ENCODE measurements at regions not wholly inside any gene's neighbourhood (a gene's known extent, or its start where the extent isn't known, plus 50 kb on each side); places are given as distances from the start of the nearest gene placed in this dataset.
"Not testable (repeated sequence)": the region's sequence is repeated elsewhere in the genome, so short reads cannot be mapped to it uniquely, and the experiment has no call there.

- H3K27ac Mint-ChIP-seq: not testable (repeated sequence)
Observed at GRCh38 chr15:20680257-20680815, 138.7 kb upstream of the GOLGA6L6 start.

GRCh38 chr15:20672470-20672869 lies 130.9 kb upstream of the GOLGA6L6 start:
- peak; percentile 32 for ATAC-seq
- Mint-ChIP-seq H3K9me3 (no peaks in the 10 kb centered on the region), H3K4me1 (no peaks in the 10 kb centered on the region)

More at GRCh38 chr15:20680257-20680815, 138.7 kb upstream of the GOLGA6L6 start:
- H3K36me3 Mint-ChIP-seq; H3K4me3 Mint-ChIP-seq; H3K4me1 Mint-ChIP-seq; DNase-seq (ENCODE audit: low spot score in 2 of 2); ATAC-seq; H3K9me3 Mint-ChIP-seq: not testable (repeated sequence)

GRCh38 chr15:20671675-20672074 lies 130.1 kb upstream of the GOLGA6L6 start:
- Mint-ChIP-seq H3K4me1 (no peaks in the 10 kb centered on the region), H3K36me3 (no peaks in the 10 kb centered on the region), H3K4me3 (no peak overlapping the region), H3K27ac (no peak overlapping the region), H3K9me3 (no peaks in the 10 kb centered on the region)
- no peak for ATAC-seq
- no peak for DNase-seq (ENCODE audit: low spot score in 2 of 2)

More at GRCh38 chr15:20672470-20672869, 130.9 kb upstream of the GOLGA6L6 start:
- no peak overlapping the region for H3K27ac Mint-ChIP-seq
- no peak for DNase-seq (ENCODE audit: low spot score in 2 of 2)
- no peak overlapping the region for H3K4me3 Mint-ChIP-seq
- H3K36me3 Mint-ChIP-seq: no peaks in the 10 kb centered on the region

GRCh38 chr15:20666410-20666809 lies 124.8 kb upstream of the GOLGA6L6 start:
- H3K4me3 Mint-ChIP-seq: not testable (repeated sequence)

GRCh38 chr15:20665653-20666052 lies 124.1 kb upstream of the GOLGA6L6 start:
- DNase-seq (ENCODE audit: low spot score in 2 of 2): no peak
- no peaks in the 10 kb centered on the region for H3K4me1 Mint-ChIP-seq
- no peaks in the 10 kb centered on the region for H3K9me3 Mint-ChIP-seq
- ATAC-seq: peak; percentile 34
- H3K27ac Mint-ChIP-seq: no peak overlapping the region
- H3K36me3 Mint-ChIP-seq: no peaks in the 10 kb centered on the region
- H3K4me3 Mint-ChIP-seq: no peak overlapping the region

More at GRCh38 chr15:20666410-20666809, 124.8 kb upstream of the GOLGA6L6 start:
- DNase-seq (ENCODE audit: low spot score in 2 of 2); H3K36me3 Mint-ChIP-seq; H3K9me3 Mint-ChIP-seq; H3K27ac Mint-ChIP-seq; H3K4me1 Mint-ChIP-seq: not testable (repeated sequence)
- ATAC-seq: peak; percentile 47

GRCh38 chr15:20659265-20659664 lies 117.7 kb upstream of the GOLGA6L6 start:
- no peak overlapping the region for H3K27ac Mint-ChIP-seq

GRCh38 chr15:20658024-20658423 lies 116.4 kb upstream of the GOLGA6L6 start:
- no peak for DNase-seq (ENCODE audit: low spot score in 2 of 2)
- H3K4me3 Mint-ChIP-seq: no peak overlapping the region
- no peaks in the 10 kb centered on the region for H3K9me3 Mint-ChIP-seq
- H3K27ac Mint-ChIP-seq: no peak overlapping the region
- no peak for ATAC-seq
- no peaks in the 10 kb centered on the region for H3K36me3 Mint-ChIP-seq
- no peaks in the 10 kb centered on the region for H3K4me1 Mint-ChIP-seq

More at GRCh38 chr15:20659265-20659664, 117.7 kb upstream of the GOLGA6L6 start:
- no peaks in the 10 kb centered on the region for H3K9me3 Mint-ChIP-seq
- no peaks in the 10 kb centered on the region for H3K4me1 Mint-ChIP-seq
- no peaks in the 10 kb centered on the region for H3K36me3 Mint-ChIP-seq
- H3K4me3 Mint-ChIP-seq: no peak overlapping the region
- DNase-seq (ENCODE audit: low spot score in 2 of 2) (no peak), ATAC-seq (no peak)

GRCh38 chr15:20657084-20657483 lies 115.5 kb upstream of the GOLGA6L6 start:
- Mint-ChIP-seq H3K27ac (no peak overlapping the region), H3K4me3 (no peak overlapping the region), H3K36me3 (no peaks in the 10 kb centered on the region), H3K9me3 (no peaks in the 10 kb centered on the region), H3K4me1 (no peaks in the 10 kb centered on the region)
- DNase-seq (ENCODE audit: low spot score in 2 of 2) (no peak), ATAC-seq (no peak)

- DNase-seq (ENCODE audit: low spot score in 2 of 2): no peak
- Mint-ChIP-seq H3K4me3 (no peak overlapping the region), H3K9me3 (no peaks in the 10 kb centered on the region), H3K27ac (no peak overlapping the region), H3K4me1 (no peaks in the 10 kb centered on the region), H3K36me3 (no peaks in the 10 kb centered on the region)
- ATAC-seq: no peak
Observed at GRCh38 chr15:20652914-20653313, 111.3 kb upstream of the GOLGA6L6 start.

GRCh38 chr15:20648402-20648975 lies 106.9 kb upstream of the GOLGA6L6 start:
- not testable (repeated sequence) for H3K36me3 Mint-ChIP-seq; H3K27ac Mint-ChIP-seq; DNase-seq (ENCODE audit: low spot score in 2 of 2); ATAC-seq; H3K4me1 Mint-ChIP-seq; H3K4me3 Mint-ChIP-seq; H3K9me3 Mint-ChIP-seq

GRCh38 chr15:20646529-20647142 lies 105.0 kb upstream of the GOLGA6L6 start:
- H3K9me3 Mint-ChIP-seq: no peaks in the 10 kb centered on the region
- H3K36me3 Mint-ChIP-seq: no peaks in the 10 kb centered on the region
- no peak overlapping the region for H3K27ac Mint-ChIP-seq
- ATAC-seq (peak; percentile 50), DNase-seq (ENCODE audit: low spot score in 2 of 2) (no peak)
- no peaks in the 10 kb centered on the region for H3K4me1 Mint-ChIP-seq
- H3K4me3 Mint-ChIP-seq: no peak overlapping the region

GRCh38 chr15:20645956-20646355 lies 104.4 kb upstream of the GOLGA6L6 start:
- DNase-seq (ENCODE audit: low spot score in 2 of 2) (no peak), ATAC-seq (peak; percentile 73)
- Mint-ChIP-seq H3K9me3 (no peaks in the 10 kb centered on the region), H3K27ac (no peak overlapping the region), H3K4me3 (no peak overlapping the region), H3K4me1 (peaks cover 2% of the 10 kb centered on the region), H3K36me3 (no peaks in the 10 kb centered on the region)

GRCh38 chr15:20644896-20645295 lies 103.3 kb upstream of the GOLGA6L6 start:
- H3K36me3 Mint-ChIP-seq: no peaks in the 10 kb centered on the region
- peaks cover 5% of the 10 kb centered on the region for H3K4me1 Mint-ChIP-seq
- no peaks in the 10 kb centered on the region for H3K9me3 Mint-ChIP-seq
- ATAC-seq: no peak
- no peak overlapping the region for H3K27ac Mint-ChIP-seq
- H3K4me3 Mint-ChIP-seq: no peak overlapping the region
- no peak for DNase-seq (ENCODE audit: low spot score in 2 of 2)

- no peaks in the 10 kb centered on the region for H3K36me3 Mint-ChIP-seq
- no peaks in the 10 kb centered on the region for H3K9me3 Mint-ChIP-seq
- H3K4me3 Mint-ChIP-seq: no peak overlapping the region
Observed at GRCh38 chr15:20643829-20644425, 102.3 kb upstream of the GOLGA6L6 start.

GRCh38 chr15:20643024-20643770 lies 101.6 kb upstream of the GOLGA6L6 start:
- Mint-ChIP-seq H3K4me3 (no peak overlapping the region), H3K27ac (no peak overlapping the region), H3K4me1 (peaks cover 5% of the 10 kb centered on the region), H3K9me3 (no peaks in the 10 kb centered on the region), H3K36me3 (no peaks in the 10 kb centered on the region)
- ATAC-seq: no peak
- no peak for DNase-seq (ENCODE audit: low spot score in 2 of 2)

More at GRCh38 chr15:20643829-20644425, 102.3 kb upstream of the GOLGA6L6 start:
- no peak overlapping the region for H3K27ac Mint-ChIP-seq
- no peak for ATAC-seq
- DNase-seq (ENCODE audit: low spot score in 2 of 2): no peak
- H3K4me1 Mint-ChIP-seq: peaks cover 5% of the 10 kb centered on the region
